ENCODE measurements at regions not wholly inside any gene's neighbourhood (a gene's known extent, or its start where the extent isn't known, plus 50 kb on each side); places are given as distances from the start of the nearest gene placed in this dataset.

DNA sequence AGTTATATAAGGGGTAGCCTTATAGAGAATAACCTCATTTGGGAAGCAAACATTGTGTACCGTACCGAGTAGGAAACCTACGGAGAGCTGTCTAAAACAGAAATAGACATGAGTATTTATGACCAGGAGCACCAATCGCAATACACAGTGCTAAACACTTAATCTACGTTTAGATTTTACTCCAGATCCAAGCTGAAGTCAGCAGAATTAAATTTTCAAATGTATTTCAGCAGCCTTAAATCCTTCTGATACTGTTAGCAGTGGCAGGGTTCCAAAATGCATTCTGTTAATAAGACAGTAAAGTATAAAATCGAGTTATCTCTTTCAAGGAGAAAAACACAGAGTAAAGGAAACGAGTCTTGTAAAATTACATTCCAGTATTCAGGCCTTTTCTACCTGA lies 118.1 kb upstream of the ZNF521 start:
- Histone ChIP-seq H3K36me3 (ENCODE audit: control insufficient read depth, insufficient read depth, low read length) (no peaks in the 10 kb centered on the region), H3K27me3 (ENCODE audit: control insufficient read depth, insufficient read depth, low read length) (no peaks in the 10 kb centered on the region), H3K4me3 (ENCODE audit: low read length) (no peak overlapping the region), H3K4me1 (ENCODE audit: control insufficient read depth, insufficient read depth, low read length) (peaks cover 4% of the 10 kb centered on the region), H3K27ac (ENCODE audit: low read depth, low read length) (no peak overlapping the region), H3K9ac (ENCODE audit: low read length) (no peak overlapping the region)

GRCh38 chr18:25469489-25469888 lies 117.5 kb upstream of the ZNF521 start:
- Histone ChIP-seq H3K27ac (ENCODE audit: low read depth, low read length) (no peak overlapping the region), H3K36me3 (ENCODE audit: control insufficient read depth, insufficient read depth, low read length) (no peaks in the 10 kb centered on the region), H3K4me1 (ENCODE audit: control insufficient read depth, insufficient read depth, low read length) (peaks cover 4% of the 10 kb centered on the region), H3K27me3 (ENCODE audit: control insufficient read depth, insufficient read depth, low read length) (no peaks in the 10 kb centered on the region), H3K9ac (ENCODE audit: low read length) (no peak overlapping the region), H3K4me3 (ENCODE audit: low read length) (no peak overlapping the region)

DNA sequence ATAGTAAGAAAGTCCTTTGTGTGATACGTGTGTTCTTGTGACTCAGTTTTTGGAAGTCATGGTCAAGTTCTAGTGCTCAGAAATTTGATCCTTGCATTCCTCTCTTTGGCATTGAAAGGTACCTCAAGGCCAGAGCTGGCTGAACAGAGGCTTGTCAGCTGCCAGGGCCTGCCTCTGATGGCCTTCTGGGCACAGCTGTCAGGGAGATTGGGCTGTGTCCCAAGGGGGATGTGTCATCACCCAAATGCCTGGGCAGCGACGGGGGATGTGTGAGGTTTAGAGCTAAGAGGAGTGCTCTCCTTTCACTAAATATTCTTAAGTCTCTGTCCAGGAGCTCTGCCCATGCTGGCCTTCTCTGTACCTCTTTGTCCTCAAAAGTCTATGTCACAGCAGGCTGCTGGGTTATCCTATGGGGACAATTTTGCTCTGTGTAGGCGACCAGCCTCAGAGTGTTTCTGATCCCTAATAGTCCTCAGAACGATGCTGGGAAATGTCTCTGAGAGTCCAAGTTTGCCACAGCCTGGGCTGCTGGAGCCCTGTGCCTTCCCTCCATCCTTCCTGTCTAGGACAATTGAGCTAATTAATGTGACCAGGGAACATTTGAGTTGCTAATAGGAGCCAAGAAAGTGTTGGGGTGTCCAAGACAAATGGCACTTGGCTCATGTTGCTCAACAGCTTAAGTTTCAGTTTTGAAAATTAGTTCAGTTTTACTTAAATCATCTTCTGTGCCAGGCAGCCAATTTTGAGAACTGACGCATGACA lies 115.4 kb upstream of the ZNF521 start:
- Histone ChIP-seq H3K27me3 (ENCODE audit: control insufficient read depth, insufficient read depth, low read length) (no peaks in the 10 kb centered on the region), H3K27ac (ENCODE audit: low read depth, low read length) (no peak overlapping the region), H3K4me3 (ENCODE audit: low read length) (no peak overlapping the region), H3K9ac (ENCODE audit: low read length) (no peak overlapping the region), H3K36me3 (ENCODE audit: control insufficient read depth, insufficient read depth, low read length) (no peaks in the 10 kb centered on the region), H3K4me1 (ENCODE audit: control insufficient read depth, insufficient read depth, low read length) (peaks cover 4% of the 10 kb centered on the region)

GRCh38 chr18:25465152-25465732 lies 113.3 kb upstream of the ZNF521 start:
- H3K27me3 ChIP-seq (ENCODE audit: control insufficient read depth, insufficient read depth, low read length), result no peaks in the 10 kb centered on the region
- no peaks in the 10 kb centered on the region for H3K36me3 ChIP-seq (ENCODE audit: control insufficient read depth, insufficient read depth, low read length)
- no peak overlapping the region for H3K4me3 ChIP-seq (ENCODE audit: low read length)
- H3K4me1 ChIP-seq (ENCODE audit: control insufficient read depth, insufficient read depth, low read length), result peaks cover 4% of the 10 kb centered on the region
- H3K27ac ChIP-seq (ENCODE audit: low read depth, low read length), result no peak overlapping the region
- no peak overlapping the region for H3K9ac ChIP-seq (ENCODE audit: low read length)

- Histone ChIP-seq H3K9ac (ENCODE audit: low read length) (no peak overlapping the region), H3K27ac (ENCODE audit: low read depth, low read length) (no peak overlapping the region), H3K27me3 (ENCODE audit: control insufficient read depth, insufficient read depth, low read length) (no peaks in the 10 kb centered on the region), H3K4me1 (ENCODE audit: control insufficient read depth, insufficient read depth, low read length) (peaks cover 4% of the 10 kb centered on the region), H3K4me3 (ENCODE audit: low read length) (no peak overlapping the region), H3K36me3 (ENCODE audit: control insufficient read depth, insufficient read depth, low read length) (no peaks in the 10 kb centered on the region)
Measured at GRCh38 chr18:25464227-25464626, 112.3 kb upstream of the ZNF521 start.

DNA sequence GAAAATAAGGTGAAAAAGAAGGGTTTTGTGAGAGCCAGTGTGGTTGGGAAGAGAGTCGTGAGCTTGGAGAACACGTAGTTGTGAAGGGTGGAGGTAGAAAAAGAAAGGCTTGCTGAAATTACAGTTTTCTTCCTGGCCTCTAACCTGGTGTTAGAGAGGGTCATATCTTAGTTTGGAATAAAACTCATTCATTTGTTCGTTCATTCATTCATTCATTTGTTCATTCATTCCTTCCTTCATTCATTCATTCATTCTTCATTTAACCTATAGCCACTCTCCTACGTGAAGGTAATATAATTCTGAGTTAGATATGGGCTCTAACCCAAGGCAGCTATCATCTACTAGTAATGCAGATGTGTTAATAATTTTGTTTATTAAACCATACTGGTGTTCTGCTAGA lies 111.8 kb upstream of the ZNF521 start:
- Histone ChIP-seq H3K27ac (ENCODE audit: low read depth, low read length) (no peak overlapping the region), H3K36me3 (ENCODE audit: control insufficient read depth, insufficient read depth, low read length) (no peaks in the 10 kb centered on the region), H3K9ac (ENCODE audit: low read length) (no peak overlapping the region), H3K4me3 (ENCODE audit: low read length) (no peak overlapping the region), H3K4me1 (ENCODE audit: control insufficient read depth, insufficient read depth, low read length) (peaks cover 4% of the 10 kb centered on the region), H3K27me3 (ENCODE audit: control insufficient read depth, insufficient read depth, low read length) (no peaks in the 10 kb centered on the region)

- Histone ChIP-seq H3K4me1 (ENCODE audit: control insufficient read depth, insufficient read depth, low read length) (no peaks in the 10 kb centered on the region), H3K27ac (ENCODE audit: low read depth, low read length) (no peak overlapping the region), H3K36me3 (ENCODE audit: control insufficient read depth, insufficient read depth, low read length) (no peaks in the 10 kb centered on the region), H3K27me3 (ENCODE audit: control insufficient read depth, insufficient read depth, low read length) (no peaks in the 10 kb centered on the region), H3K4me3 (ENCODE audit: low read length) (no peak overlapping the region), H3K9ac (ENCODE audit: low read length) (no peak overlapping the region)
Measured at GRCh38 chr18:25459814-25460213, 107.8 kb upstream of the ZNF521 start.

DNA sequence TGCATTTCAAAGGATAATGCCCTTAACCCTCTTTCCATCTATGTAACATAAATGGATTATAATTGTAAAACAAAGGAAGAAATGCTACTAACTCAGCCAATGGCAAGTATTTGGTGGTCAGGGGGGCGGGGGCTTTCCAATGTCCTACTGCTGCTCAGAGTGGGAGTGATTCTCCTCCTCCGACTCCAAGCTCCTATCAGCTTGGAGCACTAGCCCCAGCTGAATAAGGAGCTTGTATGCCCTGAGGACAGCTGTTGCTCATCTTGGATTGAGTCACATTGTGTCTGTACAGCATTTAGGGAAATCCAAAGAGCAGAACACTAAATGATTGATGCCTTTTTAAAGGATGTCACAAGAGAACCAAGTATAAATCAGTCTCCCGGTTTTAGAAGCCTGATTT lies 105.6 kb upstream of the ZNF521 start:
- Histone ChIP-seq H3K4me1 (ENCODE audit: control insufficient read depth, insufficient read depth, low read length) (no peaks in the 10 kb centered on the region), H3K27ac (ENCODE audit: low read depth, low read length) (no peak overlapping the region), H3K4me3 (ENCODE audit: low read length) (no peak overlapping the region), H3K36me3 (ENCODE audit: control insufficient read depth, insufficient read depth, low read length) (no peaks in the 10 kb centered on the region), H3K9ac (ENCODE audit: low read length) (no peak overlapping the region), H3K27me3 (ENCODE audit: control insufficient read depth, insufficient read depth, low read length) (no peaks in the 10 kb centered on the region)

- no peaks in the 10 kb centered on the region for H3K27me3 ChIP-seq (ENCODE audit: control insufficient read depth, insufficient read depth, low read length)
- no peak overlapping the region for H3K4me3 ChIP-seq (ENCODE audit: low read length)
- H3K27ac ChIP-seq (ENCODE audit: low read depth, low read length), result no peak overlapping the region
- no peak overlapping the region for H3K9ac ChIP-seq (ENCODE audit: low read length)
- H3K4me1 ChIP-seq (ENCODE audit: control insufficient read depth, insufficient read depth, low read length), result no peaks in the 10 kb centered on the region
- no peaks in the 10 kb centered on the region for H3K36me3 ChIP-seq (ENCODE audit: control insufficient read depth, insufficient read depth, low read length)
Measured at GRCh38 chr18:25457126-25457525, 105.2 kb upstream of the ZNF521 start.

- H3K4me1 ChIP-seq (ENCODE audit: control insufficient read depth, insufficient read depth, low read length), result no peaks in the 10 kb centered on the region
- H3K36me3 ChIP-seq (ENCODE audit: control insufficient read depth, insufficient read depth, low read length), result no peaks in the 10 kb centered on the region
- H3K27ac ChIP-seq (ENCODE audit: low read depth, low read length), result no peak overlapping the region
- H3K9ac ChIP-seq (ENCODE audit: low read length), result no peak overlapping the region
- H3K4me3 ChIP-seq (ENCODE audit: low read length), result no peak overlapping the region
- no peaks in the 10 kb centered on the region for H3K27me3 ChIP-seq (ENCODE audit: control insufficient read depth, insufficient read depth, low read length)
Measured at GRCh38 chr18:25456334-25457010, 104.5 kb upstream of the ZNF521 start.

GRCh38 chr18:25455646-25456045 lies 103.7 kb upstream of the ZNF521 start:
- H3K4me1 ChIP-seq (ENCODE audit: control insufficient read depth, insufficient read depth, low read length), result no peaks in the 10 kb centered on the region
- H3K36me3 ChIP-seq (ENCODE audit: control insufficient read depth, insufficient read depth, low read length), result no peaks in the 10 kb centered on the region
- no peaks in the 10 kb centered on the region for H3K27me3 ChIP-seq (ENCODE audit: control insufficient read depth, insufficient read depth, low read length)
- no peak overlapping the region for H3K27ac ChIP-seq (ENCODE audit: low read depth, low read length)
- no peak overlapping the region for H3K9ac ChIP-seq (ENCODE audit: low read length)
- H3K4me3 ChIP-seq (ENCODE audit: low read length), result no peak overlapping the region

- H3K4me1 ChIP-seq (ENCODE audit: control insufficient read depth, insufficient read depth, low read length), result no peaks in the 10 kb centered on the region
- H3K36me3 ChIP-seq (ENCODE audit: control insufficient read depth, insufficient read depth, low read length), result no peaks in the 10 kb centered on the region
- H3K27ac ChIP-seq (ENCODE audit: low read depth, low read length), result no peak overlapping the region
Measured at GRCh38 chr18:25455159-25455558, 103.2 kb upstream of the ZNF521 start.

GRCh38 chr18:25454730-25455129 lies 102.8 kb upstream of the ZNF521 start:
- no peaks in the 10 kb centered on the region for H3K4me1 ChIP-seq (ENCODE audit: control insufficient read depth, insufficient read depth, low read length)

More at GRCh38 chr18:25455159-25455558, 103.2 kb upstream of the ZNF521 start:
- no peak overlapping the region for H3K9ac ChIP-seq (ENCODE audit: low read length)
- H3K4me3 ChIP-seq (ENCODE audit: low read length), result no peak overlapping the region
- H3K27me3 ChIP-seq (ENCODE audit: control insufficient read depth, insufficient read depth, low read length), result no peaks in the 10 kb centered on the region

More at GRCh38 chr18:25454730-25455129, 102.8 kb upstream of the ZNF521 start:
- Histone ChIP-seq H3K9ac (ENCODE audit: low read length) (no peak overlapping the region), H3K27me3 (ENCODE audit: control insufficient read depth, insufficient read depth, low read length) (no peaks in the 10 kb centered on the region), H3K36me3 (ENCODE audit: control insufficient read depth, insufficient read depth, low read length) (no peaks in the 10 kb centered on the region), H3K4me3 (ENCODE audit: low read length) (no peak overlapping the region), H3K27ac (ENCODE audit: low read depth, low read length) (no peak overlapping the region)
